ENCODE measurements at regions not wholly inside any gene's neighbourhood (a gene's known extent, or its start where the extent isn't known, plus 50 kb on each side); places are given as distances from the start of the nearest gene placed in this dataset.

- H3K9me3 Mint-ChIP-seq (ENCODE audit: unreplicated experiment): peaks cover 3% of the 10 kb centered on the region
- TF ChIP-seq, protein P1, sequence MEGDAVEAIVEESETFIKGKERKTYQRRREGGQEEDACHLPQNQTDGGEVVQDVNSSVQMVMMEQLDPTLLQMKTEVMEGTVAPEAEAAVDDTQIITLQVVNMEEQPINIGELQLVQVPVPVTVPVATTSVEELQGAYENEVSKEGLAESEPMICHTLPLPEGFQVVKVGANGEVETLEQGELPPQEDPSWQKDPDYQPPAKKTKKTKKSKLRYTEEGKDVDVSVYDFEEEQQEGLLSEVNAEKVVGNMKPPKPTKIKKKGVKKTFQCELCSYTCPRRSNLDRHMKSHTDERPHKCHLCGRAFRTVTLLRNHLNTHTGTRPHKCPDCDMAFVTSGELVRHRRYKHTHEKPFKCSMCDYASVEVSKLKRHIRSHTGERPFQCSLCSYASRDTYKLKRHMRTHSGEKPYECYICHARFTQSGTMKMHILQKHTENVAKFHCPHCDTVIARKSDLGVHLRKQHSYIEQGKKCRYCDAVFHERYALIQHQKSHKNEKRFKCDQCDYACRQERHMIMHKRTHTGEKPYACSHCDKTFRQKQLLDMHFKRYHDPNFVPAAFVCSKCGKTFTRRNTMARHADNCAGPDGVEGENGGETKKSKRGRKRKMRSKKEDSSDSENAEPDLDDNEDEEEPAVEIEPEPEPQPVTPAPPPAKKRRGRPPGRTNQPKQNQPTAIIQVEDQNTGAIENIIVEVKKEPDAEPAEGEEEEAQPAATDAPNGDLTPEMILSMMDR (IDR thresholded peaks at IDR 0.05; ENCODE audit: unreplicated experiment): no peak
- DNase-seq (ENCODE audit: low spot score): no peak
Observed at GRCh38 chr2:234873828-234874173, 78.0 kb upstream of the SH3BP4 start.

GRCh38 chr2:234873103-234873827 is 78.6 kb upstream of the SH3BP4 start:
- Mint-ChIP-seq H3K36me3 (ENCODE audit: low read depth, unreplicated experiment) (peaks cover 12% of the 10 kb centered on the region), H3K4me3 (ENCODE audit: unreplicated experiment) (no peak overlapping the region), H3K9me3 (ENCODE audit: unreplicated experiment) (peaks cover 3% of the 10 kb centered on the region), H3K27me3 (ENCODE audit: unreplicated experiment) (no peaks in the 10 kb centered on the region), H3K4me1 (ENCODE audit: unreplicated experiment) (no peaks in the 10 kb centered on the region), H3K27ac (ENCODE audit: unreplicated experiment) (no peak overlapping the region)
- TF ChIP-seq, protein P1 (IDR thresholded peaks at IDR 0.05; ENCODE audit: unreplicated experiment): no peak
- DNase-seq (ENCODE audit: low spot score): no peak

More at GRCh38 chr2:234873828-234874173, 78.0 kb upstream of the SH3BP4 start:
- H3K27ac Mint-ChIP-seq (ENCODE audit: unreplicated experiment): no peak overlapping the region
- H3K27me3 Mint-ChIP-seq (ENCODE audit: unreplicated experiment): no peaks in the 10 kb centered on the region
- H3K4me3 Mint-ChIP-seq (ENCODE audit: unreplicated experiment): no peak overlapping the region
- no peaks in the 10 kb centered on the region for H3K4me1 Mint-ChIP-seq (ENCODE audit: unreplicated experiment)
- H3K36me3 Mint-ChIP-seq (ENCODE audit: low read depth, unreplicated experiment): peaks cover 12% of the 10 kb centered on the region

DNA sequence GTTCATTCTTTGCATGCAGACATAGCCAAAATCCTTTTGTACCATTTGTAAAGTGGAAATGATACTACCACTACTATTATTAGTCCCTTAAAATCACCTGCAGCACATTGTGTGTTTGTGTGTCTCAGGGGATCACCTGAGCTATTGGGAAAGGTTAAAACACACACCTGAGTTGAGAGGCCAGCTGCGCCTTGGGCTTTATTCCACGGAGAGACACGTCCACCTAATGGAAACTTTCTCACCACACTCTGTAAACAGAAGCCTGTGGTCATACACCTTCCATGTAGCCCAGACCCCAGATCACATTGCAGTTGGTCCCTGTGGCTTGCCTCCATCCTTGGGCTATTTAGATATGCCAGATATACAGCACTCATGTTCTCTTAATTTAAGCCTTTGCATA is 81.8 kb upstream of the SH3BP4 start:
- H3K27ac Mint-ChIP-seq (ENCODE audit: unreplicated experiment): no peak overlapping the region
- no peaks in the 10 kb centered on the region for H3K27me3 Mint-ChIP-seq (ENCODE audit: unreplicated experiment)
- no peak overlapping the region for H3K4me3 Mint-ChIP-seq (ENCODE audit: unreplicated experiment)
- TF ChIP-seq, protein P1 (IDR thresholded peaks at IDR 0.05; ENCODE audit: unreplicated experiment): no peak
- H3K9me3 Mint-ChIP-seq (ENCODE audit: unreplicated experiment): peaks cover 3% of the 10 kb centered on the region
- no peak for DNase-seq (ENCODE audit: low spot score)
- peaks cover 12% of the 10 kb centered on the region for H3K36me3 Mint-ChIP-seq (ENCODE audit: low read depth, unreplicated experiment)
- no peaks in the 10 kb centered on the region for H3K4me1 Mint-ChIP-seq (ENCODE audit: unreplicated experiment)

- Mint-ChIP-seq H3K27me3 (ENCODE audit: unreplicated experiment) (no peaks in the 10 kb centered on the region), H3K27ac (ENCODE audit: unreplicated experiment) (no peak overlapping the region), H3K4me1 (ENCODE audit: unreplicated experiment) (no peaks in the 10 kb centered on the region), H3K36me3 (ENCODE audit: low read depth, unreplicated experiment) (peaks cover 12% of the 10 kb centered on the region), H3K4me3 (ENCODE audit: unreplicated experiment) (no peak overlapping the region), H3K9me3 (ENCODE audit: unreplicated experiment) (peaks cover 3% of the 10 kb centered on the region)
- TF ChIP-seq, protein P1 (IDR thresholded peaks at IDR 0.05; ENCODE audit: unreplicated experiment): no peak
- no peak for DNase-seq (ENCODE audit: low spot score)
Observed at GRCh38 chr2:234869164-234869563, 82.7 kb upstream of the SH3BP4 start.

GRCh38 chr2:234867882-234868285 is 83.9 kb upstream of the SH3BP4 start:
- no peak for DNase-seq (ENCODE audit: low spot score)
- Mint-ChIP-seq H3K9me3 (ENCODE audit: unreplicated experiment) (peaks cover 3% of the 10 kb centered on the region), H3K27ac (ENCODE audit: unreplicated experiment) (no peak overlapping the region), H3K27me3 (ENCODE audit: unreplicated experiment) (peaks cover 2% of the 10 kb centered on the region), H3K4me3 (ENCODE audit: unreplicated experiment) (no peak overlapping the region), H3K36me3 (ENCODE audit: low read depth, unreplicated experiment) (peaks cover 10% of the 10 kb centered on the region), H3K4me1 (ENCODE audit: unreplicated experiment) (no peaks in the 10 kb centered on the region)
- TF ChIP-seq, protein P1 (IDR thresholded peaks at IDR 0.05; ENCODE audit: unreplicated experiment): no peak
